ENCODE measurements at regions not wholly inside any gene's neighbourhood (a gene's known extent, or its start where the extent isn't known, plus 50 kb on each side); places are given as distances from the start of the nearest gene placed in this dataset.
"Not testable (repeated sequence)": the region's sequence is repeated elsewhere in the genome, so short reads cannot be mapped to it uniquely, and the experiment has no call there.

- no peaks in the 10 kb centered on the region for H3K36me3 Mint-ChIP-seq (ENCODE audit: low read depth)
- H3K4me3 Mint-ChIP-seq: no peak overlapping the region
- H3K9me3 Mint-ChIP-seq: peaks cover 5% of the 10 kb centered on the region
- no peaks in the 10 kb centered on the region for H3K27me3 Mint-ChIP-seq
- H3K27ac Mint-ChIP-seq: no peak overlapping the region
- no peak for ATAC-seq (replicated peaks)
- no peaks in the 10 kb centered on the region for H3K4me1 Mint-ChIP-seq
Observed at GRCh38 chr9:79083621-79084020, 488.1 kb upstream of the TLE4 start.

GRCh38 chr9:79087133-79087532 is 484.6 kb upstream of the TLE4 start:
- Mint-ChIP-seq H3K27ac (no peak overlapping the region), H3K27me3 (no peaks in the 10 kb centered on the region), H3K36me3 (ENCODE audit: low read depth) (no peaks in the 10 kb centered on the region), H3K9me3 (peaks cover 5% of the 10 kb centered on the region), H3K4me1 (no peaks in the 10 kb centered on the region), H3K4me3 (no peak overlapping the region)
- no peak for ATAC-seq (replicated peaks)

GRCh38 chr9:79089054-79089560 is 482.7 kb upstream of the TLE4 start:
- H3K27ac Mint-ChIP-seq: no peak overlapping the region
- no peak for ATAC-seq (replicated peaks)
- no peaks in the 10 kb centered on the region for H3K27me3 Mint-ChIP-seq
- peaks cover 5% of the 10 kb centered on the region for H3K9me3 Mint-ChIP-seq
- H3K36me3 Mint-ChIP-seq (ENCODE audit: low read depth): no peaks in the 10 kb centered on the region
- H3K4me3 Mint-ChIP-seq: no peak overlapping the region
- no peaks in the 10 kb centered on the region for H3K4me1 Mint-ChIP-seq

GRCh38 chr9:79089851-79090250 is 481.9 kb upstream of the TLE4 start:
- H3K27me3 Mint-ChIP-seq; H3K4me1 Mint-ChIP-seq; H3K9me3 Mint-ChIP-seq; H3K27ac Mint-ChIP-seq; H3K4me3 Mint-ChIP-seq; H3K36me3 Mint-ChIP-seq (ENCODE audit: low read depth): not testable (repeated sequence)
- peak; percentile 57 for ATAC-seq (replicated peaks)

GRCh38 chr9:79103257-79103656 is 468.5 kb upstream of the TLE4 start:
- H3K36me3 Mint-ChIP-seq (ENCODE audit: low read depth); H3K9me3 Mint-ChIP-seq; H3K27me3 Mint-ChIP-seq; H3K4me1 Mint-ChIP-seq; H3K4me3 Mint-ChIP-seq; ATAC-seq (replicated peaks); H3K27ac Mint-ChIP-seq: not testable (repeated sequence)

- Mint-ChIP-seq H3K27me3 (no peaks in the 10 kb centered on the region), H3K4me1 (no peaks in the 10 kb centered on the region), H3K9me3 (peaks cover 4% of the 10 kb centered on the region), H3K36me3 (ENCODE audit: low read depth) (no peaks in the 10 kb centered on the region), H3K27ac (no peak overlapping the region), H3K4me3 (no peak overlapping the region)
- no peak for ATAC-seq (replicated peaks)
Observed at GRCh38 chr9:79104216-79104615, 467.5 kb upstream of the TLE4 start.

- ATAC-seq (replicated peaks): no peak
- Mint-ChIP-seq H3K9me3 (peaks cover 4% of the 10 kb centered on the region), H3K36me3 (ENCODE audit: low read depth) (no peaks in the 10 kb centered on the region), H3K4me3 (no peak overlapping the region), H3K4me1 (no peaks in the 10 kb centered on the region), H3K27me3 (no peaks in the 10 kb centered on the region), H3K27ac (no peak overlapping the region)
Observed at GRCh38 chr9:79104951-79105350, 466.8 kb upstream of the TLE4 start.

GRCh38 chr9:79107911-79108676 is 463.7 kb upstream of the TLE4 start:
- H3K4me3 Mint-ChIP-seq: no peak overlapping the region
- H3K4me1 Mint-ChIP-seq: no peaks in the 10 kb centered on the region
- H3K27ac Mint-ChIP-seq: no peak overlapping the region
- H3K9me3 Mint-ChIP-seq: peaks cover 4% of the 10 kb centered on the region
- no peak for ATAC-seq (replicated peaks)
- H3K36me3 Mint-ChIP-seq (ENCODE audit: low read depth): no peaks in the 10 kb centered on the region
- no peaks in the 10 kb centered on the region for H3K27me3 Mint-ChIP-seq

- no peak overlapping the region for H3K27ac Mint-ChIP-seq
- no peaks in the 10 kb centered on the region for H3K4me1 Mint-ChIP-seq
- no peaks in the 10 kb centered on the region for H3K27me3 Mint-ChIP-seq
- peaks cover 3% of the 10 kb centered on the region for H3K9me3 Mint-ChIP-seq
- no peaks in the 10 kb centered on the region for H3K36me3 Mint-ChIP-seq (ENCODE audit: low read depth)
- ATAC-seq (replicated peaks): no peak
- no peak overlapping the region for H3K4me3 Mint-ChIP-seq
Observed at GRCh38 chr9:79111653-79112052, 460.1 kb upstream of the TLE4 start.

GRCh38 chr9:79115176-79115575 is 456.6 kb upstream of the TLE4 start:
- H3K36me3 Mint-ChIP-seq (ENCODE audit: low read depth): no peaks in the 10 kb centered on the region
- ATAC-seq (replicated peaks): no peak
- H3K27ac Mint-ChIP-seq: no peak overlapping the region

GRCh38 chr9:79116041-79116440 is 455.7 kb upstream of the TLE4 start:
- Mint-ChIP-seq H3K9me3 (peaks cover 3% of the 10 kb centered on the region), H3K36me3 (ENCODE audit: low read depth) (no peaks in the 10 kb centered on the region)

More at GRCh38 chr9:79115176-79115575, 456.6 kb upstream of the TLE4 start:
- no peaks in the 10 kb centered on the region for H3K4me1 Mint-ChIP-seq
- no peaks in the 10 kb centered on the region for H3K27me3 Mint-ChIP-seq
- H3K4me3 Mint-ChIP-seq: no peak overlapping the region
- H3K9me3 Mint-ChIP-seq: peaks cover 3% of the 10 kb centered on the region

GRCh38 chr9:79116709-79117108 is 455.1 kb upstream of the TLE4 start:
- H3K4me1 Mint-ChIP-seq: no peaks in the 10 kb centered on the region
- ATAC-seq (replicated peaks): no peak
- no peak overlapping the region for H3K27ac Mint-ChIP-seq
- no peaks in the 10 kb centered on the region for H3K36me3 Mint-ChIP-seq (ENCODE audit: low read depth)
- no peak overlapping the region for H3K4me3 Mint-ChIP-seq
- peaks cover 3% of the 10 kb centered on the region for H3K9me3 Mint-ChIP-seq
- no peaks in the 10 kb centered on the region for H3K27me3 Mint-ChIP-seq

More at GRCh38 chr9:79116041-79116440, 455.7 kb upstream of the TLE4 start:
- no peaks in the 10 kb centered on the region for H3K27me3 Mint-ChIP-seq
- H3K4me1 Mint-ChIP-seq: no peaks in the 10 kb centered on the region
- H3K4me3 Mint-ChIP-seq: no peak overlapping the region
- H3K27ac Mint-ChIP-seq: no peak overlapping the region
- ATAC-seq (replicated peaks): no peak

- ATAC-seq (replicated peaks): no peak
- Mint-ChIP-seq H3K9me3 (peaks cover 3% of the 10 kb centered on the region), H3K4me1 (no peaks in the 10 kb centered on the region), H3K27me3 (no peaks in the 10 kb centered on the region), H3K36me3 (ENCODE audit: low read depth) (no peaks in the 10 kb centered on the region), H3K4me3 (no peak overlapping the region), H3K27ac (no peak overlapping the region)
Observed at GRCh38 chr9:79120533-79120932, 451.2 kb upstream of the TLE4 start.

GRCh38 chr9:79120941-79121340 is 450.8 kb upstream of the TLE4 start:
- Mint-ChIP-seq H3K36me3 (ENCODE audit: low read depth) (no peaks in the 10 kb centered on the region), H3K9me3 (peaks cover 3% of the 10 kb centered on the region), H3K4me1 (no peaks in the 10 kb centered on the region), H3K27ac (no peak overlapping the region), H3K4me3 (no peak overlapping the region), H3K27me3 (no peaks in the 10 kb centered on the region)
- no peak for ATAC-seq (replicated peaks)

- Mint-ChIP-seq H3K4me3 (no peak overlapping the region), H3K36me3 (ENCODE audit: low read depth) (no peaks in the 10 kb centered on the region), H3K27me3 (no peaks in the 10 kb centered on the region), H3K27ac (no peak overlapping the region), H3K4me1 (no peaks in the 10 kb centered on the region), H3K9me3 (no peaks in the 10 kb centered on the region)
- no peak for ATAC-seq (replicated peaks)
Observed at GRCh38 chr9:79123415-79123814, 448.4 kb upstream of the TLE4 start.
